Common myeloid progenitor, CD34-positive (primary cell): ENCODE measurements at regions not wholly inside any gene's neighbourhood (a gene's known extent, or its start where the extent isn't known, plus 50 kb on each side); places are given as distances from the start of the nearest gene placed in this dataset.

Source experiments
- CTCF ChIA-PET: fragments of 350-600 bp; sonication (Branson Sonifier 250); formaldehyde crosslinking; loops from one replicate; lab custom pipeline; 2021; ENCODE audit warnings: antibody characterized with exemption; lab: Charles Lee
- POLR2A ChIA-PET: fragments of 350-600 bp; sonication (Branson Sonifier 250); formaldehyde crosslinking; loops from one replicate; lab custom pipeline; 2021; ENCODE audit warnings: antibody characterized with exemption; lab: Charles Lee
- DNase-seq, 3 donors: peaks; one replicate each; pipeline versions ENCODE4 v3.0.0 to v3.0.0-alpha.2; 2013
- H3K27ac ChIP-seq, 2 experiments: 1 replicate in 1 of 2; 2 replicates in 1 of 2; pipeline ENCODE4 v1.7.0; 2013; ENCODE audit warnings: inconsistent platforms in 2 of 2, low read length in 2 of 2, mild to moderate bottlenecking in 2 of 2, low read depth in 1 of 2, moderate library complexity in 1 of 2; ENCODE audit not compliant: severe bottlenecking in 2 of 2, insufficient read depth in 1 of 2, poor library complexity in 1 of 2
- H3K27me3 ChIP-seq, 5 experiments: replicated peaks in 2 of 5; 1 replicate in 3 of 5; 2 replicates in 2 of 5; pipeline versions ENCODE4 v1.6.1 to v1.7.0; 2013; ENCODE audit warnings: low read length in 4 of 5, mild to moderate bottlenecking in 2 of 5, moderate library complexity in 2 of 5, inconsistent platforms in 1 of 5; ENCODE audit not compliant: insufficient read depth in 5 of 5, control insufficient read depth in 4 of 5
- H3K36me3 ChIP-seq, 4 experiments: 1 replicate in 2 of 4; 2 replicates in 2 of 4; pipeline versions ENCODE4 v1.6.1 to v1.7.0; 2013; ENCODE audit warnings: low read length in 3 of 4, control low read depth in 1 of 4, mild to moderate bottlenecking in 1 of 4; ENCODE audit not compliant: control insufficient read depth in 4 of 4, insufficient read depth in 4 of 4
- H3K4me1 ChIP-seq, 4 experiments: 1 replicate in 3 of 4; 2 replicates in 1 of 4; pipeline versions ENCODE4 v1.6.1 to v1.7.1; 2013; ENCODE audit warnings: low read length in 3 of 4, mild to moderate bottlenecking in 3 of 4, control low read depth in 1 of 4, inconsistent platforms in 1 of 4, moderate library complexity in 1 of 4; ENCODE audit not compliant: control insufficient read depth in 4 of 4, insufficient read depth in 4 of 4; ENCODE audit errors: control extremely low read depth in 1 of 4
- H3K4me3 ChIP-seq, 7 experiments: 1 replicate in 4 of 7; 2 replicates in 3 of 7; pipeline versions ENCODE4 v1.5.1 to v1.7.0; 2013; ENCODE audit warnings: mild to moderate bottlenecking in 7 of 7, low read length in 6 of 7, moderate library complexity in 6 of 7, inconsistent platforms in 2 of 7, low read depth in 2 of 7, control low read depth in 1 of 7; ENCODE audit not compliant: insufficient read depth in 4 of 7, control insufficient read depth in 1 of 7; ENCODE audit errors: extremely low read depth in 1 of 7
- H3K9me3 ChIP-seq, 5 experiments: 1 replicate in 4 of 5; 2 replicates in 1 of 5; pipeline versions ENCODE4 v1.6.1 to v1.7.1; 2013; ENCODE audit warnings: low read length in 4 of 5, mild to moderate bottlenecking in 2 of 5, inconsistent platforms in 1 of 5, low read depth in 1 of 5, moderate library complexity in 1 of 5; ENCODE audit not compliant: control insufficient read depth in 4 of 5, insufficient read depth in 2 of 5; ENCODE audit errors: control extremely low read depth in 1 of 5
- WGBS: methylation state at CpG from one replicate; pipeline ENCODE4 v1.1.5; 2013; ENCODE audit not compliant: insufficient coverage; 5-methylcytosine and 5-hydroxymethylcytosine counted together

- no peak overlapping the region for H3K4me3 ChIP-seq
- no peaks in the 10 kb centered on the region for H3K27me3 ChIP-seq
- H3K36me3 ChIP-seq: no peaks in the 10 kb centered on the region
- CTCF ChIA-PET: no interaction called here
- H3K4me1 ChIP-seq: no peaks in the 10 kb centered on the region
- POLR2A ChIA-PET: no interaction called here
- no peaks in the 10 kb centered on the region for H3K9me3 ChIP-seq
- no peak for DNase-seq
- H3K27ac ChIP-seq: no peak overlapping the region
- no CpG with 5 or more reads among the region's 1 CpG for WGBS
These were observed 69.3 kb downstream of the KCNE4 start for GRCh38 chr2:223121283-223121682.

GRCh38 chr2:223122781-223123180 is 70.8 kb downstream of the KCNE4 start:
- POLR2A ChIA-PET: no interaction called here
- no peaks in the 10 kb centered on the region for H3K9me3 ChIP-seq
- 63% methylated on average over 4 of the region's 4 CpGs for WGBS
- H3K27me3 ChIP-seq: no peaks in the 10 kb centered on the region
- no peaks in the 10 kb centered on the region for H3K4me1 ChIP-seq
- H3K27ac ChIP-seq: no peak overlapping the region
- no peak for DNase-seq
- no peaks in the 10 kb centered on the region for H3K36me3 ChIP-seq
- CTCF ChIA-PET: no interaction called here
- no peak overlapping the region for H3K4me3 ChIP-seq

- H3K9me3 ChIP-seq: no peaks in the 10 kb centered on the region
- H3K4me3 ChIP-seq: no peak overlapping the region
- H3K27me3 ChIP-seq: peaks cover 0 to 2% (median 0%) of the 10 kb centered on the region in 5 experiments
- CTCF ChIA-PET: interaction anchor here (0.8 kb wide), 1 partner anchor 21 kb away, joined by 3 read pairs; no protein-coding TSS in a partner anchor
- no peaks in the 10 kb centered on the region for H3K4me1 ChIP-seq
- no peak for DNase-seq
- POLR2A ChIA-PET: no interaction called here
- H3K36me3 ChIP-seq: no peaks in the 10 kb centered on the region
- H3K27ac ChIP-seq: no peak overlapping the region
- 83% methylated on average over 3 of the region's 6 CpGs for WGBS
These were observed 72.0 kb downstream of the KCNE4 start for GRCh38 chr2:223123855-223124610.

- Histone ChIP-seq H3K27me3 (peaks cover 0 to 2% (median 0%) of the 10 kb centered on the region in 5 experiments), H3K4me3 (no peak overlapping the region), H3K36me3 (no peaks in the 10 kb centered on the region), H3K4me1 (no peaks in the 10 kb centered on the region), H3K27ac (no peak overlapping the region), H3K9me3 (no peaks in the 10 kb centered on the region)
- POLR2A ChIA-PET: no interaction called here
- 100% methylated on average over 3 of the region's 4 CpGs for WGBS
- CTCF ChIA-PET: no interaction called here
- no peak for DNase-seq
These were observed 89.6 kb downstream of the KCNE4 start for GRCh38 chr2:223141606-223142005.

GRCh38 chr2:223142118-223142517 is 90.1 kb downstream of the KCNE4 start:
- DNase-seq: no peak
- no peak overlapping the region for H3K27ac ChIP-seq
- no peaks in the 10 kb centered on the region for H3K9me3 ChIP-seq
- no peaks in the 10 kb centered on the region for H3K36me3 ChIP-seq
- WGBS: 81% methylated on average over 6 of the region's 7 CpGs
- no peak overlapping the region for H3K4me3 ChIP-seq
- no peaks in the 10 kb centered on the region for H3K4me1 ChIP-seq
- ChIA-PET POLR2A (no interaction called here), CTCF (no interaction called here)
- peaks cover 0 to 2% (median 0%) of the 10 kb centered on the region in 5 experiments for H3K27me3 ChIP-seq

GRCh38 chr2:223147431-223147830 is 95.4 kb downstream of the KCNE4 start:
- ChIA-PET POLR2A (no interaction called here), CTCF (no interaction called here)

GRCh38 chr2:223148516-223148915 is 96.5 kb downstream of the KCNE4 start:
- POLR2A ChIA-PET: no interaction called here
- H3K4me3 ChIP-seq: no peak overlapping the region
- no peaks in the 10 kb centered on the region for H3K36me3 ChIP-seq
- H3K9me3 ChIP-seq: no peaks in the 10 kb centered on the region
- H3K27me3 ChIP-seq: no peaks in the 10 kb centered on the region
- DNase-seq: no peak
- WGBS: 100% methylated on average over 1 of the region's 3 CpGs
- H3K4me1 ChIP-seq: no peaks in the 10 kb centered on the region
- CTCF ChIA-PET: no interaction called here
- H3K27ac ChIP-seq: no peak overlapping the region

More at GRCh38 chr2:223147431-223147830, 95.4 kb downstream of the KCNE4 start:
- Histone ChIP-seq H3K4me3 (no peak overlapping the region), H3K4me1 (no peaks in the 10 kb centered on the region), H3K27me3 (no peaks in the 10 kb centered on the region), H3K9me3 (no peaks in the 10 kb centered on the region), H3K27ac (no peak overlapping the region), H3K36me3 (no peaks in the 10 kb centered on the region)
- WGBS: 100% methylated on average over 1 of the region's 3 CpGs
- no peak for DNase-seq
